Astrocyte (in vitro differentiated cells and primary cell): ENCODE measurements at regions not wholly inside any gene's neighbourhood (a gene's known extent, or its start where the extent isn't known, plus 50 kb on each side); places are given as distances from the start of the nearest gene placed in this dataset.
"Not testable (repeated sequence)": the region's sequence is repeated elsewhere in the genome, so short reads cannot be mapped to it uniquely, and the experiment has no call there.

Experiments used
- DNase-seq: peaks from one replicate; pipeline ENCODE4 v3.0.0-alpha.2; 2010; ENCODE audit warnings: low read depth
- FAIRE-seq: peaks from 2 replicates; lab custom pipeline; 2011; peaks lifted over from hg19 to GRCh38; lab: Jason Lieb, UNC
- H2AFZ ChIP-seq: 2 replicates; pipeline ENCODE4 v1.6.0; 2012; ENCODE audit warnings: low read depth, low read length, inconsistent platforms
- H3K27ac ChIP-seq: 2 replicates; pipeline ENCODE4 v1.5.1; 2011; ENCODE audit warnings: low read depth, low read length, inconsistent platforms
- H3K27me3 ChIP-seq: 2 replicates; pipeline ENCODE4 v1.6.0; 2011; ENCODE audit warnings: low read length, inconsistent platforms; ENCODE audit not compliant: insufficient read depth
- H3K36me3 ChIP-seq: 2 replicates; pipeline ENCODE4 v1.5.1; 2011; ENCODE audit warnings: low read length, inconsistent platforms; ENCODE audit not compliant: insufficient read depth
- H3K4me1 ChIP-seq: 2 replicates; pipeline ENCODE4 v1.5.1; 2011; ENCODE audit warnings: low read length, inconsistent platforms; ENCODE audit not compliant: insufficient read depth
- H3K4me2 ChIP-seq: 2 replicates; pipeline ENCODE4 v1.6.0; 2012; ENCODE audit warnings: low read length, inconsistent platforms
- H3K4me3 ChIP-seq: 2 replicates; pipeline ENCODE4 v1.5.1; 2011; ENCODE audit warnings: low read depth, mild to moderate bottlenecking, low read length, inconsistent platforms; ENCODE audit not compliant: insufficient read depth
- H3K79me2 ChIP-seq: 2 replicates; pipeline ENCODE4 v1.6.0; 2012; ENCODE audit warnings: mild to moderate bottlenecking, low read length, inconsistent platforms; ENCODE audit not compliant: insufficient read depth
- H3K9ac ChIP-seq: 2 replicates; pipeline ENCODE4 v1.6.0; 2012; ENCODE audit warnings: mild to moderate bottlenecking, low read length, inconsistent platforms
- H3K9me3 ChIP-seq: 2 replicates; pipeline ENCODE4 v1.5.1; 2012; ENCODE audit warnings: low read depth, mild to moderate bottlenecking, low read length, inconsistent platforms; ENCODE audit not compliant: insufficient read depth
- H4K20me1 ChIP-seq: 2 replicates; pipeline ENCODE4 v1.6.0; 2012; ENCODE audit warnings: low read length, inconsistent platforms; ENCODE audit not compliant: insufficient read depth
- H3K27ac Mint-ChIP-seq: one replicate; pipeline ENCODE4 v1.8.0; 2021; ENCODE audit warnings: mild to moderate bottlenecking, mixed read lengths; ENCODE audit not compliant: unreplicated experiment
- H3K27me3 Mint-ChIP-seq: one replicate; pipeline ENCODE4 v1.8.0; 2021; ENCODE audit warnings: low read depth, mixed read lengths; ENCODE audit not compliant: unreplicated experiment
- H3K36me3 Mint-ChIP-seq: one replicate; pipeline ENCODE4 v1.8.0; 2021; ENCODE audit warnings: low read depth, mixed read lengths; ENCODE audit not compliant: unreplicated experiment
- H3K4me1 Mint-ChIP-seq: one replicate; pipeline ENCODE4 v1.8.0; 2021; ENCODE audit warnings: low read depth, mixed read lengths; ENCODE audit not compliant: unreplicated experiment
- H3K4me3 Mint-ChIP-seq: one replicate; pipeline ENCODE4 v1.8.0; 2021; ENCODE audit warnings: mild to moderate bottlenecking, moderate library complexity, mixed read lengths; ENCODE audit not compliant: unreplicated experiment
- H3K9me3 Mint-ChIP-seq: one replicate; pipeline ENCODE4 v1.8.0; 2021; ENCODE audit warnings: mild to moderate bottlenecking, mixed read lengths; ENCODE audit not compliant: unreplicated experiment
- EZH2 ChIP-seq: IDR thresholded peaks from 2 replicates; pipeline ENCODE4 v1.6.1; 2012; ENCODE audit warnings: mild to moderate bottlenecking, low read length, inconsistent platforms; ENCODE audit not compliant: insufficient read depth
- TF ChIP-seq, protein P1 (sequence below): IDR thresholded peaks from 2 replicates; pipeline ENCODE4 v1.5.1; 2011; ENCODE audit warnings: low read depth, mild to moderate bottlenecking, inconsistent platforms, low read length, moderate library complexity; ENCODE audit not compliant: insufficient read depth

DNA sequence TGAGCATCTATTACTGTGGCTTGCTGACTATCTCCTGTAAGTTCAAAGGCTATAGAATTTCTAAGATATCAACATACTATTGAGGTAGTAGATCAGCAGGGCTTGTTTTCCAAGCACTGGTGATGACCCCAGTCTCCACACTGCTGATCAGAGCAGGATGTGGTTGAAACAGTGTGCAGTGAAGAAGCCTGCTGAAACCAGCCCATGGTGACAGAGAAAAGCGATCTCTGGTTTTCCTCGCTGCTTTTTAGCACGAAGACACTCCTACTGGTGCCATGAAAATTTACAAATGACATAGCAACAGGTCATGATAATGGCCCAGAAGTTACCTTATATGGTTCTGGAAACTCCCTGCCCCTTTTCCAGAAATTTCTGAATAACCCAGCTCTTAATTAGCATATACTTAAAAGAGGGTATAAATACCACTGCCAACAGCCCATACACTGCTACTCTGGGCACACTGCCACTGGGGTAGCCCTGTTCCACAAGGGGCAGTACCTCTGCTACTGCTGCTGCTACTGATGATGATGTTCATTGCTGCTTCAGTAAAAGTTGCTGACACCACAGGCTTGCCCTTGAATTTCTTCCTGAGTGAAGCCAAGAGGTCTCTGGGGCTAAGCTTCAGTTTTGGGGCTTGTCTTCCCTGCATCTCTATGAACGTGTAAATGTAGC, 1689.5 kb upstream of the PCDH10 start:
- Histone ChIP-seq H3K4me3 (no peak overlapping the region), H3K79me2 (no peaks in the 10 kb centered on the region), H3K4me1 (no peaks in the 10 kb centered on the region), H3K9ac (no peak overlapping the region), H3K4me2 (no peak overlapping the region), H3K27me3 (no peaks in the 10 kb centered on the region), H3K9me3 (peaks cover 3% of the 10 kb centered on the region), H2AFZ (no peak overlapping the region), H3K36me3 (no peaks in the 10 kb centered on the region), H3K27ac (no peak overlapping the region), H4K20me1 (no peaks in the 10 kb centered on the region)
- no peak for DNase-seq
- TF ChIP-seq, protein P1, sequence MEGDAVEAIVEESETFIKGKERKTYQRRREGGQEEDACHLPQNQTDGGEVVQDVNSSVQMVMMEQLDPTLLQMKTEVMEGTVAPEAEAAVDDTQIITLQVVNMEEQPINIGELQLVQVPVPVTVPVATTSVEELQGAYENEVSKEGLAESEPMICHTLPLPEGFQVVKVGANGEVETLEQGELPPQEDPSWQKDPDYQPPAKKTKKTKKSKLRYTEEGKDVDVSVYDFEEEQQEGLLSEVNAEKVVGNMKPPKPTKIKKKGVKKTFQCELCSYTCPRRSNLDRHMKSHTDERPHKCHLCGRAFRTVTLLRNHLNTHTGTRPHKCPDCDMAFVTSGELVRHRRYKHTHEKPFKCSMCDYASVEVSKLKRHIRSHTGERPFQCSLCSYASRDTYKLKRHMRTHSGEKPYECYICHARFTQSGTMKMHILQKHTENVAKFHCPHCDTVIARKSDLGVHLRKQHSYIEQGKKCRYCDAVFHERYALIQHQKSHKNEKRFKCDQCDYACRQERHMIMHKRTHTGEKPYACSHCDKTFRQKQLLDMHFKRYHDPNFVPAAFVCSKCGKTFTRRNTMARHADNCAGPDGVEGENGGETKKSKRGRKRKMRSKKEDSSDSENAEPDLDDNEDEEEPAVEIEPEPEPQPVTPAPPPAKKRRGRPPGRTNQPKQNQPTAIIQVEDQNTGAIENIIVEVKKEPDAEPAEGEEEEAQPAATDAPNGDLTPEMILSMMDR = no peak
- no peak for TF ChIP-seq EZH2
- no peak for FAIRE-seq
- Mint-ChIP-seq H3K27ac (no peak overlapping the region), H3K4me1 (peaks cover 2% of the 10 kb centered on the region), H3K27me3 (no peaks in the 10 kb centered on the region), H3K9me3 (peaks cover 6% of the 10 kb centered on the region), H3K4me3 (no peak overlapping the region), H3K36me3 (no peaks in the 10 kb centered on the region)

DNA sequence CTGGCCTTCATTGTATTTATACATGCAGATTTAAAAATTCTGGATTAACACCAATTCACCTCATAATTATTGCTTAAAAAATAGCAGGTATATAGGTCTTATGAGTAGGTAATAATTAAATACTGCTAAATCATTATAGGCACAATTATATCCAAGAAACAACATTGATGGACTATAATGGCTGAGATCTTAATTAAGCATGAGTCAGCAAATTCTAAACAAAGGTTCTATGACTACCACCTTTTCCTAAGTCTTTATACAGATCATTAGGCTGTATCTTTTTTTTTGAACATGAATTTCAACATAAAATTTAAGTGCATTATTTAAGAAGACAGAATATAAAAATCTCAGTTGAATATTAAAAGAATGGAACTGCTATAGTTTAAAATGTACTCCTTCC, 1678.7 kb upstream of the PCDH10 start:
- H4K20me1 ChIP-seq = no peaks in the 10 kb centered on the region
- Mint-ChIP-seq H3K27ac (no peak overlapping the region), H3K36me3 (no peaks in the 10 kb centered on the region), H3K9me3 (peaks cover 3% of the 10 kb centered on the region), H3K4me3 (no peak overlapping the region), H3K4me1 (no peaks in the 10 kb centered on the region), H3K27me3 (no peaks in the 10 kb centered on the region)
- no peaks in the 10 kb centered on the region for H3K9me3 ChIP-seq
- H3K27me3 ChIP-seq = no peaks in the 10 kb centered on the region
- no peak overlapping the region for H3K4me2 ChIP-seq
- H2AFZ ChIP-seq = no peak overlapping the region
- H3K9ac ChIP-seq = no peak overlapping the region
- DNase-seq = no peak
- H3K79me2 ChIP-seq = no peaks in the 10 kb centered on the region
- no peaks in the 10 kb centered on the region for H3K36me3 ChIP-seq
- TF ChIP-seq, protein P1 = no peak
- TF ChIP-seq EZH2 = no peak
- no peak overlapping the region for H3K4me3 ChIP-seq
- H3K27ac ChIP-seq = no peak overlapping the region
- H3K4me1 ChIP-seq = no peaks in the 10 kb centered on the region
- FAIRE-seq = no peak

DNA sequence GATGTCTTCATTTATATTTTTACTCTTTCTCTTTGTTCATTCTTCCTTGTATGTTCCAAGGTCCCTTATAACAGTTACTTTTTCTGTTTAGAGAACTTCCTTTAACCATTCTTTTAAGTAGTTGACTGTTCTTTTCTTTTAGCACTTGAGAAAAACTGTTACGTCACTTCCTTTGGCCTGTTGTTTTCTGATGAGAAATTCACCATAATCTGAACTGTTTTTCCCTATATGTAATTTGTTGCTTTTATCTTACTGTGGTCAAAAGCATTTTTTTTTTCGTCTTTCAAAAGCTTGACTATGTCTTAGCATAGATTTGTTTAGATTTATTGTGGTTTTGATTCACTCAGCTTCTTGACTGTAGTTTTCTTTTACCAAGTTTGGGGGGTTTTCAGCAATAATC, 1660.3 kb upstream of the PCDH10 start:
- Histone ChIP-seq H3K79me2 (no peaks in the 10 kb centered on the region), H2AFZ (no peak overlapping the region), H3K4me1 (no peaks in the 10 kb centered on the region), H3K9me3 (no peaks in the 10 kb centered on the region), H3K27ac (no peak overlapping the region), H3K27me3 (no peaks in the 10 kb centered on the region), H3K9ac (no peak overlapping the region), H4K20me1 (no peaks in the 10 kb centered on the region), H3K4me3 (no peak overlapping the region), H3K4me2 (no peak overlapping the region), H3K36me3 (no peaks in the 10 kb centered on the region)
- H3K4me1 Mint-ChIP-seq = no peaks in the 10 kb centered on the region
- H3K36me3 Mint-ChIP-seq = no peaks in the 10 kb centered on the region
- H3K27me3 Mint-ChIP-seq = no peaks in the 10 kb centered on the region
- peak; percentile 21 for DNase-seq
- H3K27ac Mint-ChIP-seq = no peak overlapping the region
- FAIRE-seq = no peak
- H3K9me3 Mint-ChIP-seq = no peaks in the 10 kb centered on the region
- TF ChIP-seq EZH2 = no peak
- TF ChIP-seq, protein P1 = no peak
- H3K4me3 Mint-ChIP-seq = no peak overlapping the region

DNA sequence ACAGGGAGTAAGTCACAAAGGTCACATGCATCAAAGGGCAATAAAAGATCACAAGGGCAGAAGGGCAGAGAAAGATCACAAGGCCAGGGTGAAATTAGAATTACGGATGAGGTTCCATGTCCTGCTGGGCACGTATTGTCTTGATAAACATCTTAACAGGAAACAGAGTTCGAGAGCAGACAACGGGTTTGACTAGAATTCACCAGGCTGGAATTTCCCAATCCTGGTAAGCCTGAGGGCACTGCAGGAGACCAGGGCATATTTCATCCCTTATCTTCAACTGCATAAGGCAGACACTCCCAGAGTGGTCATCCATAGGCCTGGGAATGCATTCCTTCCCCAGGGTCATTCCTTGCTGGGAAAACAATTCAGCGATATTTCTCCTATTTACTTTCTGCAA, 1652.9 kb upstream of the PCDH10 start:
- not testable (repeated sequence) for H3K9me3 ChIP-seq, H3K4me3 ChIP-seq, H2AFZ ChIP-seq, H3K4me2 ChIP-seq, H3K27me3 ChIP-seq, H3K27ac ChIP-seq, H3K27me3 Mint-ChIP-seq, H3K9me3 Mint-ChIP-seq, H4K20me1 ChIP-seq, H3K36me3 Mint-ChIP-seq, H3K36me3 ChIP-seq, H3K27ac Mint-ChIP-seq, H3K4me1 Mint-ChIP-seq, FAIRE-seq, H3K79me2 ChIP-seq, H3K4me3 Mint-ChIP-seq, H3K4me1 ChIP-seq, DNase-seq, H3K9ac ChIP-seq
